Esophagus muscularis mucosa (tissue), 3 donors: ENCODE measurements at regions not wholly inside any gene's neighbourhood (a gene's known extent, or its start where the extent isn't known, plus 50 kb on each side); places are given as distances from the start of the nearest gene placed in this dataset.

Experiments used
- POLR2A ChIP-seq: fragments of 450-650 bp; IDR thresholded peaks from one replicate; pipeline ENCODE4 v1.6.1; 2017; ENCODE audit warnings: antibody characterized with exemption, moderate library complexity, mild to moderate bottlenecking, low read depth
- POLR2AphosphoS5 ChIP-seq, 2 donors: sonication (generic); formaldehyde crosslinking; IDR thresholded peaks; one replicate each; pipeline ENCODE4 v1.6.1; 2017; ENCODE audit warnings: antibody characterized with exemption in 2 of 2
- TF ChIP-seq, protein P1 (sequence below), 3 experiments: fragments of 200-600 bp in 2 of 3; fragments of 450-650 bp in 1 of 3; sonication (generic) in 2 of 3; IDR thresholded peaks; one replicate each; pipeline ENCODE4 v1.5.1; 2017 to 2019; ENCODE audit warnings: antibody characterized with exemption in 3 of 3, mild to moderate bottlenecking in 2 of 3, moderate library complexity in 1 of 3

DNA sequence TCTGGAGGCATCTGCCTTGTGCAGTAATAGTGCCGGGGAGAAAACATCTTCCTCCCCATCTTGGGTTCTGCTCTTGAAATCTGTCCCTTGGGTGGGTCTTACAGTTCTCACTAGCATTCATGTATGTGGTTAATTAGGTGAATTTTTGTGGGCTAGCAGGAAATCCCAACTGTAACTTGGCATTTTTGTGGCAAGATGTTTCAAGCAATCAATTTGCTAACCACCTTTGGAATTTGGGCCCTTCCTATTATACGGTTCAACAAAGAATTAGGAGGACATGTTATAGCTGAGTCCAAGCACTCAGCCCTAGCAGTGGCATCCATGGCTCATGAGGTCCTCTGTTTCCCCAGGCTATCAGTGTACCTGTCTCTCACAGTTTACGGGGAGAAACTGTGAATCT is 89.1 kb upstream of the MTNR1B start:
- TF ChIP-seq, protein P1, sequence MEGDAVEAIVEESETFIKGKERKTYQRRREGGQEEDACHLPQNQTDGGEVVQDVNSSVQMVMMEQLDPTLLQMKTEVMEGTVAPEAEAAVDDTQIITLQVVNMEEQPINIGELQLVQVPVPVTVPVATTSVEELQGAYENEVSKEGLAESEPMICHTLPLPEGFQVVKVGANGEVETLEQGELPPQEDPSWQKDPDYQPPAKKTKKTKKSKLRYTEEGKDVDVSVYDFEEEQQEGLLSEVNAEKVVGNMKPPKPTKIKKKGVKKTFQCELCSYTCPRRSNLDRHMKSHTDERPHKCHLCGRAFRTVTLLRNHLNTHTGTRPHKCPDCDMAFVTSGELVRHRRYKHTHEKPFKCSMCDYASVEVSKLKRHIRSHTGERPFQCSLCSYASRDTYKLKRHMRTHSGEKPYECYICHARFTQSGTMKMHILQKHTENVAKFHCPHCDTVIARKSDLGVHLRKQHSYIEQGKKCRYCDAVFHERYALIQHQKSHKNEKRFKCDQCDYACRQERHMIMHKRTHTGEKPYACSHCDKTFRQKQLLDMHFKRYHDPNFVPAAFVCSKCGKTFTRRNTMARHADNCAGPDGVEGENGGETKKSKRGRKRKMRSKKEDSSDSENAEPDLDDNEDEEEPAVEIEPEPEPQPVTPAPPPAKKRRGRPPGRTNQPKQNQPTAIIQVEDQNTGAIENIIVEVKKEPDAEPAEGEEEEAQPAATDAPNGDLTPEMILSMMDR (IDR thresholded peaks at IDR 0.05) = no peak
- TF ChIP-seq POLR2AphosphoS5 (IDR thresholded peaks at IDR 0.05) = no peak
- no peak for TF ChIP-seq POLR2A
